Fibroblast of lung (primary cell): ENCODE measurements at regions not wholly inside any gene's neighbourhood (a gene's known extent, or its start where the extent isn't known, plus 50 kb on each side); places are given as distances from the start of the nearest gene placed in this dataset.

Experiments
- EZH2 ChIP-seq: IDR thresholded peaks from 2 replicates; pipeline ENCODE4 v1.5.1; 2012; ENCODE audit warnings: low read length, control low read depth, mild to moderate bottlenecking; ENCODE audit errors: missing control alignments
- TF ChIP-seq, protein P1 (sequence below), 2 donors: IDR thresholded peaks in 1 of 2; conservative IDR thresholded peaks in 1 of 2; 1 replicate in 1 of 2; 2 replicates in 1 of 2; pipeline ENCODE4 v1.5.1; 2011 to 2012; ENCODE audit warnings: low read length in 2 of 2, control low read depth in 1 of 2, inconsistent platforms in 1 of 2, low read depth in 1 of 2, mild to moderate bottlenecking in 1 of 2

GRCh38 chr7:8998762-8999161 lies 565.4 kb downstream of the NXPH1 start:
- TF ChIP-seq, protein P1, sequence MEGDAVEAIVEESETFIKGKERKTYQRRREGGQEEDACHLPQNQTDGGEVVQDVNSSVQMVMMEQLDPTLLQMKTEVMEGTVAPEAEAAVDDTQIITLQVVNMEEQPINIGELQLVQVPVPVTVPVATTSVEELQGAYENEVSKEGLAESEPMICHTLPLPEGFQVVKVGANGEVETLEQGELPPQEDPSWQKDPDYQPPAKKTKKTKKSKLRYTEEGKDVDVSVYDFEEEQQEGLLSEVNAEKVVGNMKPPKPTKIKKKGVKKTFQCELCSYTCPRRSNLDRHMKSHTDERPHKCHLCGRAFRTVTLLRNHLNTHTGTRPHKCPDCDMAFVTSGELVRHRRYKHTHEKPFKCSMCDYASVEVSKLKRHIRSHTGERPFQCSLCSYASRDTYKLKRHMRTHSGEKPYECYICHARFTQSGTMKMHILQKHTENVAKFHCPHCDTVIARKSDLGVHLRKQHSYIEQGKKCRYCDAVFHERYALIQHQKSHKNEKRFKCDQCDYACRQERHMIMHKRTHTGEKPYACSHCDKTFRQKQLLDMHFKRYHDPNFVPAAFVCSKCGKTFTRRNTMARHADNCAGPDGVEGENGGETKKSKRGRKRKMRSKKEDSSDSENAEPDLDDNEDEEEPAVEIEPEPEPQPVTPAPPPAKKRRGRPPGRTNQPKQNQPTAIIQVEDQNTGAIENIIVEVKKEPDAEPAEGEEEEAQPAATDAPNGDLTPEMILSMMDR (conservative IDR thresholded peaks at IDR 0.05 in 1 of 2, IDR thresholded peaks at IDR 0.05 in 1 of 2; ENCODE audit: low read depth in 1 of 2, low read length in 2 of 2), result no peak
- no peak for TF ChIP-seq EZH2
